GM12892 (cell line): ENCODE measurements at regions not wholly inside any gene's neighbourhood (a gene's known extent, or its start where the extent isn't known, plus 50 kb on each side); places are given as distances from the start of the nearest gene placed in this dataset.

ENCODE experiments used
- POLR2A ChIP-seq: IDR thresholded peaks from 2 replicates; pipeline ENCODE4 v1.6.1; 2011; ENCODE audit warnings: low read depth, low read length, control low read depth
- POLR2AphosphoS5 ChIP-seq: IDR thresholded peaks from 2 replicates; pipeline ENCODE4 v1.6.1; 2011; ENCODE audit warnings: low read depth, low read length, control low read depth

GRCh38 chr21:38039369-38039768 lies 123.1 kb upstream of the KCNJ6 start:
- no peak for TF ChIP-seq POLR2A
- no peak for TF ChIP-seq POLR2AphosphoS5
